ENCODE measurements at regions not wholly inside any gene's neighbourhood (a gene's known extent, or its start where the extent isn't known, plus 50 kb on each side); places are given as distances from the start of the nearest gene placed in this dataset.

DNA sequence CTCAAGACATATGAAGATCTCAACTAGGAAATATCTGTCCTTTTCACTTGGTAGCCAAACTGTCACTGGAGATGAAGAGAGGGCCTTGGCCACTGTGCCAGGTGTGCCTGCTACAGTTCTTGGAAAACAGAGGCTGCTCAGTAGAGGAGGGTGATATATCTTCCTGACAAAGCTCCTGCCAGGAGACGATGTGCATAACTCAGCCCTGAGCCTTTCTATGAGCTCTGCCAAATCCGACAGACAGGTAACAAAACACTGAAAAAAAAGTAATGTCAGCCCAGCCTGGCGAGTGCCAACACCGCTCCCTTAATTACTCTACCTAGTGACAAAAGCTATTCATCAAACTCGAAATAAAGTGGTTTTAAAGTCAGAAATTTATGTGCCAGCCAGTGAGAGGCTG is 123.2 kb downstream of the MFSD1 start:
- TF ChIP-seq CTCF (IDR thresholded peaks at IDR 0.05; ENCODE audit: low read depth, low read length) (no peak), POLR2A (IDR thresholded peaks at IDR 0.05; ENCODE audit: extremely low read depth, insufficient read length) (no peak), MYC (IDR thresholded peaks at IDR 0.05; ENCODE audit: low read depth, low read length) (no peak)

Measured in NB4 (cell line).